GM12878 (cell line): ENCODE measurements at regions not wholly inside any gene's neighbourhood (a gene's known extent, or its start where the extent isn't known, plus 50 kb on each side); places are given as distances from the start of the nearest gene placed in this dataset.

Experiments used
- ATAC-seq: fragments of 200-7000 bp; cut with Tn5 transposase; 3 replicates; pipeline ENCODE4 v1.9.1; 2020; ENCODE audit warnings: mild to moderate bottlenecking, moderate library complexity
- BruUV-seq: library from RNA; stranded (reverse); fragments of 400-500 nt; replicated peaks from 2 replicates; lab custom pipeline; 2021; lab: Mats Ljungman, UMichigan
- CTCF ChIA-PET: fragments of 300-600 bp; sonication (Branson Sonifier 250); formaldehyde crosslinking; extraction: SDS; loops from one replicate; lab custom pipeline; 2021; ENCODE audit warnings: inconsistent platforms; lab: Yijun Ruan, JAX
- POLR2A ChIA-PET: fragments of 350-600 bp; formaldehyde crosslinking; extraction: SDS; loops from one replicate; lab custom pipeline; 2021; ENCODE audit warnings: inconsistent platforms; lab: Charles Lee
- RAD21 ChIA-PET: fragments of 300-600 bp; sonication (Branson Sonifier 250); formaldehyde crosslinking; loops from one replicate; lab custom pipeline; 2023; ENCODE audit warnings: antibody characterized with exemption; ENCODE audit not compliant: unreplicated experiment; lab: Charles Lee
- SMC1A ChIA-PET: fragments of 300-600 bp; sonication (Branson Sonifier 250); formaldehyde crosslinking; loops from one replicate; lab custom pipeline; 2023; ENCODE audit not compliant: unreplicated experiment, uncharacterized antibody; lab: Charles Lee
- DNase-seq: peaks from one replicate; pipeline ENCODE4 v3.0.0-alpha.2; 2011; ENCODE audit warnings: low read depth, low spot score
- FAIRE-seq: peaks from 3 replicates; lab custom pipeline; 2011; peaks lifted over from hg19 to GRCh38; lab: Jason Lieb, UNC
- H2AFZ ChIP-seq: 2 replicates; pipeline ENCODE4 v1.6.0; 2011; ENCODE audit warnings: low read depth, low read length, control low read depth; ENCODE audit not compliant: control insufficient read depth
- H3K27ac ChIP-seq: 2 replicates; pipeline ENCODE4 v1.5.1; 2011; ENCODE audit warnings: control low read depth; ENCODE audit not compliant: control insufficient read depth, insufficient read depth
- H3K27me3 ChIP-seq, 2 experiments: replicated peaks in 1 of 2; 2 replicates each; pipeline versions ENCODE4 v1.6.0 to v1.6.1; 2011; ENCODE audit warnings: low read length in 1 of 2; ENCODE audit not compliant: control insufficient read depth in 2 of 2, insufficient read depth in 2 of 2
- H3K36me3 ChIP-seq, 2 experiments: 2 replicates each; pipeline ENCODE4 v1.5.1; 2011; ENCODE audit warnings: low read length in 1 of 2; ENCODE audit not compliant: control insufficient read depth in 2 of 2, insufficient read depth in 2 of 2
- H3K4me1 ChIP-seq: 2 replicates; pipeline ENCODE4 v1.6.1; 2011; ENCODE audit warnings: mild to moderate bottlenecking, low read length, moderate library complexity, mixed read lengths; ENCODE audit not compliant: control insufficient read depth, insufficient read depth
- H3K4me2 ChIP-seq: 2 replicates; pipeline ENCODE4 v1.6.0; 2011; ENCODE audit warnings: control low read depth; ENCODE audit not compliant: control insufficient read depth, insufficient read depth
- H3K4me3 ChIP-seq: fragments of 200-600 bp; sonication (generic); 2 replicates; pipeline ENCODE4 v1.5.1; 2016
- H3K79me2 ChIP-seq: 2 replicates; pipeline ENCODE4 v1.6.0; 2011; ENCODE audit warnings: low read length; ENCODE audit not compliant: control insufficient read depth, insufficient read depth
- H3K9ac ChIP-seq: 2 replicates; pipeline ENCODE4 v1.8.0; 2011; ENCODE audit warnings: low read length, control low read depth, mixed read lengths; ENCODE audit not compliant: control insufficient read depth, insufficient read depth
- H3K9me3 ChIP-seq: replicated peaks from 3 replicates; pipeline ENCODE4 v1.5.1; 2011; ENCODE audit warnings: mild to moderate bottlenecking, low read length; ENCODE audit not compliant: control insufficient read depth, insufficient read depth
- H4K20me1 ChIP-seq: 2 replicates; pipeline ENCODE4 v1.6.0; 2011; ENCODE audit not compliant: control insufficient read depth, insufficient read depth
- EP300 ChIP-seq, 2 experiments: fragments of 150-350 bp in 1 of 2; IDR thresholded peaks; 2 replicates each; pipeline ENCODE4 v1.6.1; 2011 to 2012; ENCODE audit warnings: low read depth in 2 of 2, low read length in 2 of 2, borderline replicate concordance in 1 of 2, improper control_type of control experiment in 1 of 2, inconsistent platforms in 1 of 2; ENCODE audit not compliant: control insufficient read depth in 1 of 2
- HDAC6 ChIP-seq: fragments of 200-600 bp; sonication (generic); IDR thresholded peaks from one replicate; pipeline ENCODE4 v1.8.0; 2017; ENCODE audit warnings: antibody characterized with exemption; ENCODE audit not compliant: unreplicated experiment
- IKZF1 ChIP-seq: fragments of 450-650 bp; conservative IDR thresholded peaks from 2 replicates; pipeline ENCODE4 v1.6.1; 2017; ENCODE audit warnings: antibody characterized with exemption, mild to moderate bottlenecking
- IRF3 ChIP-seq: fragments of 450-650 bp; IDR thresholded peaks from 2 replicates; pipeline ENCODE4 v1.6.1; 2014; ENCODE audit warnings: mild to moderate bottlenecking
- NR2C2 ChIP-seq: IDR thresholded peaks from 2 replicates; pipeline ENCODE4 v1.6.1; 2011; ENCODE audit warnings: borderline replicate concordance, low read depth; ENCODE audit not compliant: control insufficient read depth, insufficient read length
- NR2F1 ChIP-seq: fragments of 450-650 bp; conservative IDR thresholded peaks from 2 replicates; pipeline ENCODE4 v1.6.1; 2017; ENCODE audit warnings: mild to moderate bottlenecking
- PAX5 ChIP-seq: IDR thresholded peaks from 2 replicates; pipeline ENCODE4 v1.6.1; 2011; ENCODE audit warnings: low read depth, low read length, borderline replicate concordance
- RBBP5 ChIP-seq: fragments of 200-600 bp; sonication (generic); conservative IDR thresholded peaks from 2 replicates; pipeline ENCODE4 v1.6.1; 2016
- SMC3 ChIP-seq: IDR thresholded peaks from 2 replicates; pipeline ENCODE4 v1.6.1; 2011; ENCODE audit warnings: low read length, improper control_type of control experiment, borderline replicate concordance
- WRNIP1 ChIP-seq: IDR thresholded peaks from 2 replicates; pipeline ENCODE4 v1.6.1; 2011; ENCODE audit warnings: low read depth, low read length, improper control_type of control experiment, borderline replicate concordance
- YBX1 ChIP-seq: fragments of 450-650 bp; IDR thresholded peaks from 2 replicates; pipeline ENCODE4 v1.6.1; 2016; ENCODE audit warnings: antibody characterized with exemption
- ZNF24 ChIP-seq: fragments of 450-650 bp; IDR thresholded peaks from 2 replicates; pipeline ENCODE4 v1.6.1; 2017; ENCODE audit warnings: antibody characterized with exemption, mild to moderate bottlenecking
- ZNF592 ChIP-seq: fragments of 450-650 bp; IDR thresholded peaks from 2 replicates; pipeline ENCODE4 v1.6.1; 2017; ENCODE audit warnings: mild to moderate bottlenecking, moderate library complexity
- WGBS: methylation state at CpG from one replicate; pipeline ENCODE4 v1.1.6; 2016; ENCODE audit warnings: low lambda C conversion rate; ENCODE audit not compliant: insufficient replicate concordance, insufficient coverage; ENCODE audit errors: missing lambda C conversion rate; 5-methylcytosine and 5-hydroxymethylcytosine counted together
- in situ Hi-C: fragments of 300-500 bp; cut with MboI; formaldehyde crosslinking; loops from 9 replicates; pipeline ENCODE4 v1.14.3; 2018; ENCODE audit warnings: mixed read lengths
- intact Hi-C: fragments of 100-400 bp; cut with micrococcal nuclease; formaldehyde crosslinking; loops from one replicate; pipeline ENCODE4 v1.14.2; 2022; ENCODE audit not compliant: unreplicated experiment
- TF ChIP-seq, protein P1 (sequence below): fragments of 450-650 bp; IDR thresholded peaks from 2 replicates; pipeline ENCODE4 v1.6.1; 2016; ENCODE audit warnings: mild to moderate bottlenecking
- TF ChIP-seq, protein P2 (sequence below): IDR thresholded peaks from 2 replicates; pipeline ENCODE4 v1.6.1; 2012; ENCODE audit warnings: mild to moderate bottlenecking, low read depth, low read length

GRCh38 chr9:24602693-24603352 is 57.1 kb upstream of the IZUMO3 start:
- BruUV-seq, result no TSS peak
- SMC1A ChIA-PET, result no interaction called here
- 23% methylated on average over 4 of the region's 4 CpGs for WGBS
- TF ChIP-seq NR2C2, result no peak
- TF ChIP-seq HDAC6, result no peak
- TF ChIP-seq NR2F1, result no peak
- TF ChIP-seq YBX1, result no peak
- no peak for TF ChIP-seq IKZF1
- TF ChIP-seq, protein P1, sequence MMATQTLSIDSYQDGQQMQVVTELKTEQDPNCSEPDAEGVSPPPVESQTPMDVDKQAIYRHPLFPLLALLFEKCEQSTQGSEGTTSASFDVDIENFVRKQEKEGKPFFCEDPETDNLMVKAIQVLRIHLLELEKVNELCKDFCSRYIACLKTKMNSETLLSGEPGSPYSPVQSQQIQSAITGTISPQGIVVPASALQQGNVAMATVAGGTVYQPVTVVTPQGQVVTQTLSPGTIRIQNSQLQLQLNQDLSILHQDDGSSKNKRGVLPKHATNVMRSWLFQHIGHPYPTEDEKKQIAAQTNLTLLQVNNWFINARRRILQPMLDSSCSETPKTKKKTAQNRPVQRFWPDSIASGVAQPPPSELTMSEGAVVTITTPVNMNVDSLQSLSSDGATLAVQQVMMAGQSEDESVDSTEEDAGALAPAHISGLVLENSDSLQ, result no peak
- TF ChIP-seq WRNIP1, result no peak
- no peak for TF ChIP-seq PAX5
- no peak for TF ChIP-seq SMC3
- TF ChIP-seq ZNF24, result no peak
- no peak for TF ChIP-seq RBBP5
- TF ChIP-seq IRF3, result no peak
- TF ChIP-seq, protein P2, sequence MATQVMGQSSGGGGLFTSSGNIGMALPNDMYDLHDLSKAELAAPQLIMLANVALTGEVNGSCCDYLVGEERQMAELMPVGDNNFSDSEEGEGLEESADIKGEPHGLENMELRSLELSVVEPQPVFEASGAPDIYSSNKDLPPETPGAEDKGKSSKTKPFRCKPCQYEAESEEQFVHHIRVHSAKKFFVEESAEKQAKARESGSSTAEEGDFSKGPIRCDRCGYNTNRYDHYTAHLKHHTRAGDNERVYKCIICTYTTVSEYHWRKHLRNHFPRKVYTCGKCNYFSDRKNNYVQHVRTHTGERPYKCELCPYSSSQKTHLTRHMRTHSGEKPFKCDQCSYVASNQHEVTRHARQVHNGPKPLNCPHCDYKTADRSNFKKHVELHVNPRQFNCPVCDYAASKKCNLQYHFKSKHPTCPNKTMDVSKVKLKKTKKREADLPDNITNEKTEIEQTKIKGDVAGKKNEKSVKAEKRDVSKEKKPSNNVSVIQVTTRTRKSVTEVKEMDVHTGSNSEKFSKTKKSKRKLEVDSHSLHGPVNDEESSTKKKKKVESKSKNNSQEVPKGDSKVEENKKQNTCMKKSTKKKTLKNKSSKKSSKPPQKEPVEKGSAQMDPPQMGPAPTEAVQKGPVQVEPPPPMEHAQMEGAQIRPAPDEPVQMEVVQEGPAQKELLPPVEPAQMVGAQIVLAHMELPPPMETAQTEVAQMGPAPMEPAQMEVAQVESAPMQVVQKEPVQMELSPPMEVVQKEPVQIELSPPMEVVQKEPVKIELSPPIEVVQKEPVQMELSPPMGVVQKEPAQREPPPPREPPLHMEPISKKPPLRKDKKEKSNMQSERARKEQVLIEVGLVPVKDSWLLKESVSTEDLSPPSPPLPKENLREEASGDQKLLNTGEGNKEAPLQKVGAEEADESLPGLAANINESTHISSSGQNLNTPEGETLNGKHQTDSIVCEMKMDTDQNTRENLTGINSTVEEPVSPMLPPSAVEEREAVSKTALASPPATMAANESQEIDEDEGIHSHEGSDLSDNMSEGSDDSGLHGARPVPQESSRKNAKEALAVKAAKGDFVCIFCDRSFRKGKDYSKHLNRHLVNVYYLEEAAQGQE, result no peak
- TF ChIP-seq EP300 (IDR thresholded peaks at IDR 0.05; ENCODE audit: borderline replicate concordance in 1 of 2, control insufficient read depth in 1 of 2, low read depth in 2 of 2, low read length in 2 of 2), result no peak
- TF ChIP-seq ZNF592, result no peak

More at GRCh38 chr9:24602693-24603352, 57.1 kb upstream of the IZUMO3 start:
- DNase-seq (no peak), FAIRE-seq (no peak), ATAC-seq (no peak)
- Histone ChIP-seq H3K27ac (no peak overlapping the region), H3K36me3 (no peaks in the 10 kb centered on the region), H4K20me1 (no peaks in the 10 kb centered on the region), H2AFZ (no peak overlapping the region), H3K9me3 (no peaks in the 10 kb centered on the region), H3K4me2 (no peak overlapping the region), H3K4me3 (no peak overlapping the region), H3K27me3 (no peaks in the 10 kb centered on the region), H3K4me1 (no peaks in the 10 kb centered on the region), H3K9ac (no peak overlapping the region), H3K79me2 (no peaks in the 10 kb centered on the region)
- RAD21 ChIA-PET, result no interaction called here
- in situ Hi-C loops (no loop called here), intact Hi-C loops (no loop called here)
- CTCF ChIA-PET, result no interaction called here
- POLR2A ChIA-PET, result no interaction called here
